SIG-M5 (cell line): ENCODE measurements at regions not wholly inside any gene's neighbourhood (a gene's known extent, or its start where the extent isn't known, plus 50 kb on each side); places are given as distances from the start of the nearest gene placed in this dataset.
"Not testable (repeated sequence)": the region's sequence is repeated elsewhere in the genome, so short reads cannot be mapped to it uniquely, and the experiment has no call there.

Experiments used
- DNase-seq: peaks from one replicate; lab custom pipeline; 2025; lab: John Stamatoyannopoulos, UW

- no peak for DNase-seq
These were observed 101.7 kb upstream of the MYO10 start for GRCh38 chr5:17037751-17038150.

DNA sequence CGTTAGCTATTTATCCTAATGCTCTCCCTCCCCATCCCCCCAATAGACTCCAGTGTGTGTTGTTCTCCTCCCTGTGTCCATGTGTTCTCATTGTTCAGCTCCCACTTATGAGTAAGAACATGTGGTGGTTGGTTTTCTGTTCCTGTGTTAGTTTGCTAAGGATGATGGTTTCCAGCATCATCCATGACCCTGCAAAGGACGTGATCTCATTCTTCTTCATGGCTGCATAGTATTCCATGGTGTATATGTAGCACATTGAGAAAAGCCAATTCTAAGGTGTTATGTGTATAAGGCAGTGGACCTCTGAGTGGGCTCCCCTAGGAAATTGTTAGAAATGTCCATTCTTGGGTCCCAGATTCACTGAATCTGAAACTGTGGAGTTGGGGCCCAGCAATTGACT lies 103.1 kb upstream of the MYO10 start:
- no peak for DNase-seq

DNA sequence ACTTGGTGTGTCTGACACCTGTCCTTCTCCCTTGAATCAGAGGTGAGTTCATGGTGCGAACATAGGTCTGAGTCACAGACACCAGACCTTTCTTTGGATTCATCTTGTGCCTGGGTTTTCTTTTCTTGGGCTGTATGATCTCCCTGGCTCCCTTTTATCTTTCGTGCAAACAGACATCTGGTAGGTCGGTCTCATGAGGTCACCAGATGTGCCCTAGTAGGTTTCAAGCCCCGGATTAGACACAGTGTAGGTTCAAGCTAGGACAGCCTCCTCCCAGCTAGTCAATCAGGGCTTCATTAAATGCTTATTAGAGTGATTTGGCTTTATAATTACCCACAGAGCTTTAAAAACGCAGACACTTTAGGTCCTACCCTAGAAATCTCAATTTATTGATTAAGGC lies 106.0 kb upstream of the MYO10 start:
- no peak for DNase-seq

DNA sequence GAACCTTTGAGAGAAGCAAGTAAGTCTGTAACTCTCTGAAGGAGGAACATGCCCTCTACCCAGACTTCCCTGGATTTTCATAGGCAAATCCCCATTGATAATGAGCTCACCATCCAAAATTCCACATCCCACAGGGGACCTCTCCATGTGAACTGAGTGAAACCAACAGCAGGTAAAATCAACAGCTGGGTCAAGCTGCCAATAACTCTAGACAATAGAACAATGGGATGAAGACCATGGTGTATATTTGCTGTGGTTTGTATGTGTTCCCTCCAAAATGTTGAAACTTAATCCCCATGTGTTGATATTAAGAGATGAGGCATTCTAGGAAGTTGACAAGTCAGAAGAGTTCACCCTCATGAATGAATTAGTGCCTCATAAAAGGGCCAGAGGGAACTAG lies 110.2 kb upstream of the MYO10 start:
- no peak for DNase-seq

DNA sequence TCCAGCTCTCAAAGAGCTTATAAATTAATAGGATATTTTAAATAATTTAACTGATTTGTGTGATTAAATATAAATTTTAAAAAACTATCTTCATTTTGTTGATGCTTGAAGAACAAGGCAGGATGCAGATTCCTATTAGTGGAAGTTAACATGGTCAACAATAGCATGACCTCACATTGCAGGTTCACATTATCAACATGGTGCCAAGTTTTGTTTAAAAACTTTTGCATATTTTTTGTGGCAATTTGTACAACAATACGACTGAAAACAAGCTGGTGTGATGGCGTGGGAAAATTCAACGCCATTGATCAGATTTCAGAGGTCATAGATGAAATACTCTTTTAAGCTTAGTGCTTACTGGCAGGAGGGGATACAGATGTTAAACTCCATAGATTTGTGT lies 114.1 kb upstream of the MYO10 start:
- DNase-seq: no peak

DNA sequence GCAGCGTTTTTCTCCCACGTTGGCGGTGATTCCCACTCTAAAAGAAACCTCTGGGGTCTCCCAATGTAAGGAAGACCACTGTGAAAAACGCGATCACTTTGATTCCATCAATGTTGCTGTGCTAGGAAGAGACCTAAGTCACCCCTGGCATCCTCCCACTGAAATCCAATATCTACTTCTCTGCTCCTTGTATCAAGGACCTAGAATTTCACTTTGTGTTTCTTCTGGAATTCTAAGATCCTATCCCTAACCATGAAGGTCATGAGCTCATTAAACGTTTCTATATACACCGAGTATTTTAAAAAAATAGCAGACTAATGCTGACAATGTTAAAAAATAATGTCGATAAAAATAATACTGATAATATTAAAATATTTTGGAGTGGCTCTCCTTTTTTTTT lies 118.8 kb upstream of the MYO10 start:
- DNase-seq: no peak

- no peak for DNase-seq
These were observed 120.1 kb upstream of the MYO10 start for GRCh38 chr5:17056141-17056631.

DNA sequence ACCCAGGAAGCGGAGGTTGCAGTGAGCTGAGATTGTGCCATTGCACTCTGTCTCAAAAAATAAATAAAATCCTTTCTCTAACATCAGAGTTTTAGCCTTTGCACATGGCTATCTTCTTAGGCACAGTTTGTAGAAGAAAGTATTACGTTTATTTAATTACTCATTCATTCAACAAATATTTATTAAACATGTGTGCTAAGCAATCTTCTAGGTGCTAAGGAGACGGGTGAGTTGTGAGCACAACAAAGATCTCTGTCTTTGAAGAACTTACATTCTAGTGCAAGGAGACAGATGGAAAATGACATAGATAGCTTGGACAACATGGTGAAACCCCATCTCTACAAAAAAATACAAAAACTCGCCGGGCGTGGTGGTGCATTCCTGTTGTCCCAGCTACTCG lies 122.3 kb upstream of the MYO10 start:
- DNase-seq: no peak

GRCh38 chr5:17061973-17062470 lies 125.9 kb upstream of the MYO10 start:
- DNase-seq: no peak

DNA sequence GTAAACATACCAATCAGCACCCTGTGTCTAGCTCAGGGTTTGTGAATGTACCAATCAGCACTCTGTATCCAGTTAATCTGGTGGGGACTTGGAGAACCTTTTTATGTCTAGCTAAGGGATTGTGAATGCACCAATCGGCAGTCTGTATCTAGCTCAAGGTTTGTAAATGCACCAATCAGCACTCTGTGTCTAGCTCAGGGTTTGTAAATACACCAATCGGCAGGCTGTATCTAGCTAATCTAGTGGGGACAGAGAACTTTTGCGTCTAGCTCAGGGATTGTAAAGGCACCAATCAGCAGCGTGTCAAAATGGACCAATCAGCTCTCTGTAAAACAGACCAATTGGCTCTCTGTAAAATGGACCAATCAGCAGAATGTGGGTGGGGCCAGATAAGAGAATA lies 126.7 kb upstream of the MYO10 start:
- not testable (repeated sequence) for DNase-seq

- no peak for DNase-seq
These were observed 128.2 kb upstream of the MYO10 start for GRCh38 chr5:17064241-17064640.

- DNase-seq: no peak
These were observed 129.4 kb upstream of the MYO10 start for GRCh38 chr5:17065458-17065857.

GRCh38 chr5:17066026-17066425 lies 129.9 kb upstream of the MYO10 start:
- DNase-seq: not testable (repeated sequence)

GRCh38 chr5:17067657-17068392 lies 131.7 kb upstream of the MYO10 start:
- no peak for DNase-seq

DNA sequence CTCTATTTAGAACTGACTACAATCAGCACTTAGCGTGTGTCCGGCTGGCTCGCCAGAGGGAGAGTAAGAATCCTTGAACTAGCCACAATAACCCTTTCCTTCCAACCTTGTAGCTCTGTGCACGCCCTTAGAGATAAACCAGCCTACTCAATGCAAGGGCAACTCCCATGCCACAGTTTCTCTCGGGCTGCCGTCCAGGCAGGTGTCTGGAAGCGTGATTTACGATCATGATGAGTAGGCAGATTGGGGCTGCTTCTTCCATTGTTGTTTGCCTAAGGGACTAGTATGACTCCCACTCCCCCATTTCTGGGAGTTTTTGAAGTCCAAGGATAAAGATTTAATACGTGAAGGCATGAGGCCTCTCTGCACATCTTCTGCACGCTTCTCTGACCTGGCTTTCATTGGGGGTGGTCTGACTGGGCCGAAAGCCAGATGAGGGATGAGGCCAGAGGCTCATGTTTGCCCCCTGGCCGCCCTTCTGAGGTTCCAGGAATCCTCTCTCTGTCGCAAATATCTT lies 134.0 kb upstream of the MYO10 start:
- no peak for DNase-seq

DNA sequence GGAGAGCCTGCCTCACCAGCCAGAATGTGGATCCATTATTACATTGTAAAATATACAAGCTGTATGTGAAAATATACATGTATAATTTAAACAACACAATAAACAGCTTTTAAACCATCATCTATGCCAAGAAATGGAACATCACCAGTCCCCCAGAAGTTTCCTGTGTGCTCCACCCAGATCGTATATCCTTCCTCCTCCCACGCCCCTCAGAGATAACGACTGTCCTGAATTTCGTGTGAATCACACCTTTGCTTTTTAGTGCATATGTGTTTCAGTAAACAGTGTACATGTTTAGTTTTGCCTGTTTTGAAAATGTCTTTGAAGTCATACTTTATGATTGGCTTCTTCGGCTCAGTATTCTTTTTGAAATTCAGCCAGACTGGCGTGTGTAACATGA lies 134.6 kb upstream of the MYO10 start:
- no peak for DNase-seq

- no peak for DNase-seq
These were observed 139.1 kb upstream of the MYO10 start for GRCh38 chr5:17075236-17075635.

GRCh38 chr5:17076272-17076671 lies 140.2 kb upstream of the MYO10 start:
- DNase-seq: no peak

DNA sequence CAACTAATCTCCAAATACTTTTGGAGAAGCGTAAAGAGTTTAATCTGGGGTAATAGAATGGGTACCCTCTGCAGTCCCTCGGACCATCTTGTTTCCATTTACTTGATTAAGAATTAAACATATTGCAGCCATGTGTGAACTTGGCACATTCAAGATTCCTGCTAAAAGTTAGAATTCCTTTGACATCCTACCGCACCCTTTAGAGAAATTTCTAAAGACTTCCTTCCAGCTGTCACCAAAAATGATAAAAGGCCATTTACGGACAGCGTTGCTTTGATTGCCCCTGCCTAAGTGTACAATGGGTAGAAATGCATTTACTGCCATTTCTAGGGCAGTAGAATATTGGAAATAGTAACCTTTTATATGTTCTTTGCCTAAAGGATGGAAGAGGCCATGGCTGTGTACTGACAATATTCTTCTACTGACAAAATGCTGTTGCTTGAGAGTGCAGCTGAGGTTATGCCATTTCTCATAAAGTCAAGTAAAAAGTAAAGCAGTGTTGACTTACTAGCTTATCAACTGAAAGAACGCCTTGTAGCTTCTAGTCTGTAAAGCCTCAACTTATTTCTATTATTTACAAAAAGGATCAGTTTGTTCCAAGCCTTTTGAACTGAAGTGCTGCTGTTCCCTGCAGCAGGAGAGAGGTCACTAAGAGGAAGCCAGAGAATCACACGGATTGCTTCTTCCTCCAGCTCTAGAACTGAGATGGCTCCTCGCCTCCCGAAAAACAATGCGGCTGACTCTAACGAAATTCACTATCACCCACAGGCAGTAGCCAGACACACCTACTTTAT lies 139.8 kb upstream of the BASP1 start:
- DNase-seq: no peak

DNA sequence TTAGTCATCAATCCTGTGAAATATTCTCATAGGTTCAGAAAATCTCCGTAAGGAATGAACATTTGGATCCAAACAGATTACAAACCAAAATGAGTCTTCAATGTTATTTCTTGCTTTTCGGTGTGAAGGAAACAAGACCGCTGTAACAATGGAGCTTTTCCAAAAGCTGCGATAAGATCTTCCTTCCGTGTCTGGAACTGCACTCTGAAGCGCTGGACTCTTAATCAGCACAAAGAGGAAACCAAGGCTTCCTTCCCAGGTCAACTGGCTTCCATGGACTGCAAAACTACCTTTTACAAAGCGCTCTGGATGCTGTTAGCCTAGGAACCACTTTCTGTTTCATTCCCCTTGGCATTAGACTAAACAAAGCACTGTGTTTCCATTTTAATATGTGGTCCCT lies 137.9 kb upstream of the BASP1 start:
- no peak for DNase-seq

DNA sequence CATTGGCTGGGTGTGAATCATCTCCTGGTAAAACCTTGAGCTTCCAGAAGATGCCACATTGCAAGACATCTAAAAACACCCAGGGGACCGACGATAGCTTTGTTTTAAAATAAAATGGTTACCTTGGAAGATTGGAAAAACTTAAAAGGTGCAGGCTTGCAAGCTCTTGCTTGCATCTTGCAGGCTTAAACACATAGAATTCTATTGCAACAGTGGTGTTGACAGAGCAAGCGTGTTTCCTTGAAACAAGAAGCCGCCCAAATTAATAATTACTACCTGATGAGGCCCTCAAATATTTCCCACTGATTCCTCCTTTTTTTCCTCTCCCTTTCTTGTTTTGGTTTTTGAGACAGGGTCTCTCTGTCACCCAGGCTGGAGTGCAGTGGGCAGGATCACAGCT lies 137.1 kb upstream of the BASP1 start:
- DNase-seq: no peak

GRCh38 chr5:17081142-17081541 lies 136.3 kb upstream of the BASP1 start:
- DNase-seq: no peak

GRCh38 chr5:17083276-17083675 lies 134.2 kb upstream of the BASP1 start:
- DNase-seq: not testable (repeated sequence)
